Upper lobe of right lung (tissue), 1 donor: ENCODE measurements at regions not wholly inside any gene's neighbourhood (a gene's known extent, or its start where the extent isn't known, plus 50 kb on each side); places are given as distances from the start of the nearest gene placed in this dataset.

Source experiments
- ATAC-seq: fragments of 200-7000 bp; cut with Tn5 transposase; one replicate; pipeline ENCODE4 v1.9.1; 2020; ENCODE audit warnings: mild to moderate bottlenecking, moderate library complexity
- DNase-seq: peaks from one replicate; pipeline ENCODE4 v3.0.0-alpha.2; 2020
- H3K27ac ChIP-seq: fragments of 200-600 bp; one replicate; pipeline ENCODE4 v1.8.0; 2022
- H3K27me3 ChIP-seq: fragments of 200-600 bp; one replicate; pipeline ENCODE4 v1.8.0; 2022; ENCODE audit warnings: mild to moderate bottlenecking
- H3K36me3 ChIP-seq: fragments of 200-600 bp; one replicate; pipeline ENCODE4 v1.8.0; 2022
- H3K4me1 ChIP-seq: fragments of 200-600 bp; one replicate; pipeline ENCODE4 v1.8.0; 2022
- H3K4me3 ChIP-seq: fragments of 200-600 bp; one replicate; pipeline ENCODE4 v1.8.0; 2022; ENCODE audit warnings: mild to moderate bottlenecking
- H3K9me3 ChIP-seq: fragments of 200-600 bp; one replicate; pipeline ENCODE4 v1.8.0; 2022
- intact Hi-C: fragments of 100-400 bp; cut with DNase I; formaldehyde crosslinking; loops from one replicate; pipeline ENCODE4 v1.11.0; 2022
- TF ChIP-seq, protein P1 (sequence below): fragments of 200-600 bp; IDR thresholded peaks from one replicate; pipeline ENCODE4 v1.8.0; 2022; ENCODE audit warnings: antibody characterized with exemption
- donor health status: DM: no; HTN: yes; CAD: no; lungs with severe emphysema.

DNA sequence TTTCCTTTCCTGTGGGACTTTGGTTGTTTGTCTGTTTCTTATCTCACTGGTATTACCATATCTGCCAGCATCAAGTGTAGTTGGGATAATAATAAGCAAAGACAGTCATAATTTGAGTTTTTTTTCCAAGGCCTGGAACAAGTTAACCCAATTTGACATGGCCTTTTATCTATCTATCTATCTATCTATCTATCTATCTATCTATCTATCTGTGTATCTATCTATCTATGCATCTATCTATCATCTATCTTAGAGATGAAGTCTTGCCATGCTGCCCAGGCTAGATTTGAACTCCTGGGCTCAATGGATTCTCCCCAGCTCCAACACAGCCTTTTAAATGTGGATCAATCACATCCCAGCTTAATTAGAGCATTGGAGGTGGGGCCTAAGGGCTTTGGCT, 174.1 kb upstream of the CSF3R start:
- H3K27ac ChIP-seq: no peak overlapping the region
- H3K36me3 ChIP-seq: no peaks in the 10 kb centered on the region
- no peak overlapping the region for H3K4me3 ChIP-seq
- no peaks in the 10 kb centered on the region for H3K9me3 ChIP-seq
- intact Hi-C loops: no loop called here
- H3K4me1 ChIP-seq: no peaks in the 10 kb centered on the region
- TF ChIP-seq, protein P1, sequence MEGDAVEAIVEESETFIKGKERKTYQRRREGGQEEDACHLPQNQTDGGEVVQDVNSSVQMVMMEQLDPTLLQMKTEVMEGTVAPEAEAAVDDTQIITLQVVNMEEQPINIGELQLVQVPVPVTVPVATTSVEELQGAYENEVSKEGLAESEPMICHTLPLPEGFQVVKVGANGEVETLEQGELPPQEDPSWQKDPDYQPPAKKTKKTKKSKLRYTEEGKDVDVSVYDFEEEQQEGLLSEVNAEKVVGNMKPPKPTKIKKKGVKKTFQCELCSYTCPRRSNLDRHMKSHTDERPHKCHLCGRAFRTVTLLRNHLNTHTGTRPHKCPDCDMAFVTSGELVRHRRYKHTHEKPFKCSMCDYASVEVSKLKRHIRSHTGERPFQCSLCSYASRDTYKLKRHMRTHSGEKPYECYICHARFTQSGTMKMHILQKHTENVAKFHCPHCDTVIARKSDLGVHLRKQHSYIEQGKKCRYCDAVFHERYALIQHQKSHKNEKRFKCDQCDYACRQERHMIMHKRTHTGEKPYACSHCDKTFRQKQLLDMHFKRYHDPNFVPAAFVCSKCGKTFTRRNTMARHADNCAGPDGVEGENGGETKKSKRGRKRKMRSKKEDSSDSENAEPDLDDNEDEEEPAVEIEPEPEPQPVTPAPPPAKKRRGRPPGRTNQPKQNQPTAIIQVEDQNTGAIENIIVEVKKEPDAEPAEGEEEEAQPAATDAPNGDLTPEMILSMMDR: no peak
- peaks cover 29% of the 10 kb centered on the region for H3K27me3 ChIP-seq
- ATAC-seq: no peak
- DNase-seq: no peak

DNA sequence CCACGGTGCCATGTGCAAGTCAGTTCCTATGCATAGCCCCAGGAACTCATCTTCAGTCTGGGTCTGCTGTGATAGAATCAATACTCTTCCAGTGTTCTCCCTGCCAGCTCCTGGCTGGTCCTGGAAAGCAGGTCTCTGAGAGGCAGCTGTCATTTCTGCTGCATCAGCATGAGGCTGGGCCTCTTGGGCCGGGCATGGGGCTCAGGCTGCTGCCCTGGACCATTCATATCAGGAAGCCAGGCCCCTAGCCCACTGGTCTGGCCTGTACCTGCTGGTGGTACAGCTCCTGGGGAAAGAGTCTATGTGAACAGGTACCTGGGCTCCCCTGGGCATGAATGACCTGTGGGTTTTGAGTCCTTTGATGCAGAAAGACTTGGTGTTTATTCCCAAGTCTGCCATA, 173.6 kb upstream of the CSF3R start:
- Histone ChIP-seq H3K4me1 (no peaks in the 10 kb centered on the region), H3K27me3 (peaks cover 34% of the 10 kb centered on the region), H3K27ac (no peak overlapping the region), H3K9me3 (no peaks in the 10 kb centered on the region), H3K36me3 (no peaks in the 10 kb centered on the region), H3K4me3 (no peak overlapping the region)
- ATAC-seq (no peak), DNase-seq (no peak)
- TF ChIP-seq, protein P1: no peak
- intact Hi-C loops: no loop called here

DNA sequence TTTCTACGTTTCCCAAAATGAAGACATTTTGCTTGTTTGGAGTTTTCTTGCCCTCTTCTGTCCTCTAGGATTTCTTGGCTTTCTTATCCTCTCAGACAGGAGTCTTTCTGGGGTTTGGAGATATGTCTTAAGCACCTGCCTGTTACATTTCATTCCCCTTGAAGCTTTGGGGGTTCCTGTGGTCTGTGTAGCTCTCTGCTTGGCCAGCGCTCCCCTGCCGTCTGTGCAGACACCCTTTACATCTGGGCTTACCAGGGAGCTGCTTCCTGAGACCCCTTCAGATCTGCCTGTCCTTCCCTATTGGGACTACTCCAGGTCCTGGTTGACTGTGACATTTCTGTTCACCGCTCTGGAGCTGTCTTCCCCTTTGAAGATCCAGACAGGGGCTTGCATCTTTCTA, 171.9 kb upstream of the CSF3R start:
- no peak overlapping the region for H3K27ac ChIP-seq
- TF ChIP-seq, protein P1: no peak
- intact Hi-C loops: no loop called here
- no peaks in the 10 kb centered on the region for H3K36me3 ChIP-seq
- no peak for DNase-seq
- H3K4me3 ChIP-seq: no peak overlapping the region
- H3K27me3 ChIP-seq: peaks cover 33% of the 10 kb centered on the region
- no peaks in the 10 kb centered on the region for H3K9me3 ChIP-seq
- no peak for ATAC-seq
- H3K4me1 ChIP-seq: no peaks in the 10 kb centered on the region

DNA sequence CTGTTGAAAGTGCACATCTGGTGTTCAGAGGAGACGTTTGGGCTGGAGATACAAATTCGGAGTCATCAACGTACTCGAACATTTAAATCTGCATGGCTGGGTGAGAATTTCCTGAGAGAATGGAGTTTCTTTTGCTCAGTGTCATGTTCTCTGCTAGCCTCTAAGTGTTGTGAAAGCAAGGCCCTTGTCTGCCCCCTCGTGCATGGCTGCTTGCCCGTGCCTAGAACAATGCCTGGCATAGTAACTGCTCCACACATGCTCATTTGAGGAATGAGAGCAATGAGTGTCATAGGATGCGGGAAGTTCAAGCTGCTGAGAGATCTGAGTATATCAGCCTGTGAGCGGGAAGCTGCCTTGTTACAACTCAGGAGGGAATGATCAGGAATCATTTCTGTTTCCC, 171.1 kb upstream of the CSF3R start:
- DNase-seq (no peak), ATAC-seq (peak; percentile 37)
- intact Hi-C loops: no loop called here
- Histone ChIP-seq H3K4me1 (no peaks in the 10 kb centered on the region), H3K9me3 (no peaks in the 10 kb centered on the region), H3K27ac (no peak overlapping the region), H3K27me3 (peaks cover 25% of the 10 kb centered on the region), H3K36me3 (no peaks in the 10 kb centered on the region), H3K4me3 (no peak overlapping the region)
- TF ChIP-seq, protein P1: no peak

DNA sequence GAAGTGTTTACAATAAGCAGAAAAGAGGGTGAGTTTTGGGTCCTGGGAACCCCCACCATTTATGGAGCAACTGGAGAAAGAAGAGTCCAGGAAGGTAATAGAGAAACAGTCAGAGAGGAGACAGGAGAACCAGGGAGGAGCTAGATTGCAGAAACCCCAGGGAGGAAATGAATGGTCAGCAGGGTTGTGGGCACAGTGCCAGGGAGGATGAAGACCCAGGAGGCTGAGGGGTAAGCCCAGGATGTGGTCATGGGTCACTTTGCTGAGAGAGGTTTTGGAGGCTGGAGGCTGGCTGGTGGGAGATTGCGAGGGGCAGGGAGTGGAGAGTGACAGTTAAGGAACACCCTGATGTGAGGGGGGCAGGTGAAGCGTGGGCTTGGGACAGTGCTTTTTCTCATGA, 169.9 kb upstream of the CSF3R start:
- H3K9me3 ChIP-seq: no peaks in the 10 kb centered on the region
- H3K4me1 ChIP-seq: no peaks in the 10 kb centered on the region
- TF ChIP-seq, protein P1: no peak
- intact Hi-C loops: no loop called here
- H3K4me3 ChIP-seq: no peak overlapping the region
- peaks cover 25% of the 10 kb centered on the region for H3K27me3 ChIP-seq
- DNase-seq (no peak), ATAC-seq (no peak)
- H3K36me3 ChIP-seq: no peaks in the 10 kb centered on the region
- no peak overlapping the region for H3K27ac ChIP-seq

DNA sequence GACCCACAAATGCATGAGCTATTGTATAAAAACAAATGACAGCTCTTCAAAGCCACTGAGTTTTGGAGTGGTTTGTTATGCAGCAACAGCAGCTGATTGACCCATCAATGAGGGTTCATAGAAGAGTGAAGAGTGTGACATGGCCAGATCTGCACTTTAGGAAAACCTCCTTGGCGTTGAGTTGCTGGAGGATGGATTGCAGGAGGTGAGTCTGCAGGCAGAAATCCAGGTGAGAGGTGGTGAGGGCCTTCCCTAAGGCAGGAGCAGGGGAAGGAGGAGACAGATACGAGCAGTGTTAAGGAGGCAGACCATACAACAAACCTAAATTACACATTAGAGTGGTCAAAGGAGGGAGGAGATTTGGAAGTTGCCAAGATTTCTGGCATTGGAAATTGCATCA, 169.3 kb upstream of the CSF3R start:
- intact Hi-C loops: no loop called here
- H3K4me3 ChIP-seq: no peak overlapping the region
- H3K36me3 ChIP-seq: no peaks in the 10 kb centered on the region
- H3K27ac ChIP-seq: no peak overlapping the region
- peaks cover 24% of the 10 kb centered on the region for H3K27me3 ChIP-seq
- ATAC-seq: no peak
- H3K9me3 ChIP-seq: no peaks in the 10 kb centered on the region
- no peak for DNase-seq
- TF ChIP-seq, protein P1: no peak
- no peaks in the 10 kb centered on the region for H3K4me1 ChIP-seq
